ENCODE measurements at regions not wholly inside any gene's neighbourhood (a gene's known extent, or its start where the extent isn't known, plus 50 kb on each side); places are given as distances from the start of the nearest gene placed in this dataset.
A peak's percentile ranks its signal among the peaks of the same experiment; 100 is the strongest.
"Not testable (repeated sequence)": the region's sequence is repeated elsewhere in the genome, so short reads cannot be mapped to it uniquely, and the experiment has no call there.

- WGBS, 3 donors: 28 to 30% (median 28%) methylated on average over 4 of the region's 4 CpGs
- peak; percentile 79 to 86 for DNase-seq
- Histone ChIP-seq H3K4me3 (ENCODE audit: low read depth in 1 of 3, low read length in 3 of 3) (no peak overlapping the region), H3K4me1 (ENCODE audit: control insufficient read depth in 3 of 3, insufficient read depth in 2 of 3, low read depth in 1 of 3, low read length in 2 of 3) (no peaks in the 10 kb centered on the region), H3K27ac (ENCODE audit: low read depth in 1 of 3, low read length in 2 of 3) (no peak overlapping the region), H3K36me3 (ENCODE audit: control insufficient read depth in 3 of 3, insufficient read depth in 2 of 3, low read depth in 1 of 3, low read length in 3 of 3) (no peaks in the 10 kb centered on the region), H3K9me3 (ENCODE audit: control insufficient read depth in 2 of 2, insufficient read depth in 1 of 2, low read depth in 1 of 2, low read length in 1 of 2) (no peaks in the 10 kb centered on the region), H3K27me3 (ENCODE audit: control insufficient read depth in 3 of 3, insufficient read depth in 3 of 3, low read length in 3 of 3) (no peaks in the 10 kb centered on the region)
- FAIRE-seq: no peak
Measured at GRCh38 chr22:34414467-34415440, 494.5 kb upstream of the LARGE1 start.

- no peaks in the 10 kb centered on the region for H3K9me3 ChIP-seq (ENCODE audit: control insufficient read depth in 2 of 2, insufficient read depth in 1 of 2, low read depth in 1 of 2, low read length in 1 of 2)
- H3K36me3 ChIP-seq (ENCODE audit: control insufficient read depth in 3 of 3, insufficient read depth in 2 of 3, low read depth in 1 of 3, low read length in 3 of 3): no peaks in the 10 kb centered on the region
- 35 to 46% (median 43%) methylated on average over 7 of the region's 7 CpGs for WGBS, 3 donors
- no peaks in the 10 kb centered on the region for H3K4me1 ChIP-seq (ENCODE audit: control insufficient read depth in 3 of 3, insufficient read depth in 2 of 3, low read depth in 1 of 3, low read length in 2 of 3)
- no peak overlapping the region for H3K4me3 ChIP-seq (ENCODE audit: low read depth in 1 of 3, low read length in 3 of 3)
- no peak for DNase-seq
- no peak overlapping the region for H3K27ac ChIP-seq (ENCODE audit: low read depth in 1 of 3, low read length in 2 of 3)
- no peak for FAIRE-seq
- H3K27me3 ChIP-seq (ENCODE audit: control insufficient read depth in 3 of 3, insufficient read depth in 3 of 3, low read length in 3 of 3): no peaks in the 10 kb centered on the region
Measured at GRCh38 chr22:34416022-34416860, 496.0 kb upstream of the LARGE1 start.

- not testable (repeated sequence) for H3K27me3 ChIP-seq (ENCODE audit: control insufficient read depth in 3 of 3, insufficient read depth in 3 of 3, low read length in 3 of 3); H3K27ac ChIP-seq (ENCODE audit: low read depth in 1 of 3, low read length in 2 of 3); H3K4me3 ChIP-seq (ENCODE audit: low read depth in 1 of 3, low read length in 3 of 3); H3K36me3 ChIP-seq (ENCODE audit: control insufficient read depth in 3 of 3, insufficient read depth in 2 of 3, low read depth in 1 of 3, low read length in 3 of 3); DNase-seq; H3K9me3 ChIP-seq (ENCODE audit: control insufficient read depth in 2 of 2, insufficient read depth in 1 of 2, low read depth in 1 of 2, low read length in 1 of 2); FAIRE-seq; H3K4me1 ChIP-seq (ENCODE audit: control insufficient read depth in 3 of 3, insufficient read depth in 2 of 3, low read depth in 1 of 3, low read length in 2 of 3)
- 80 to 88% (median 87%) methylated on average over 8 of the region's 8 CpGs for WGBS, 3 donors
Measured at GRCh38 chr22:34422948-34423347, 502.7 kb upstream of the LARGE1 start.

GRCh38 chr22:34427436-34427835 is 507.2 kb upstream of the LARGE1 start:
- no peak for FAIRE-seq
- WGBS, 3 donors: 56 to 74% (median 67%) methylated on average over 4 of the region's 4 CpGs
- no peaks in the 10 kb centered on the region for H3K36me3 ChIP-seq (ENCODE audit: control insufficient read depth in 3 of 3, insufficient read depth in 2 of 3, low read depth in 1 of 3, low read length in 3 of 3)
- H3K27ac ChIP-seq (ENCODE audit: low read depth in 1 of 3, low read length in 2 of 3): no peak overlapping the region
- no peaks in the 10 kb centered on the region for H3K27me3 ChIP-seq (ENCODE audit: control insufficient read depth in 3 of 3, insufficient read depth in 3 of 3, low read length in 3 of 3)
- no peaks in the 10 kb centered on the region for H3K4me1 ChIP-seq (ENCODE audit: control insufficient read depth in 3 of 3, insufficient read depth in 2 of 3, low read depth in 1 of 3, low read length in 2 of 3)
- no peaks in the 10 kb centered on the region for H3K9me3 ChIP-seq (ENCODE audit: control insufficient read depth in 2 of 2, insufficient read depth in 1 of 2, low read depth in 1 of 2, low read length in 1 of 2)
- no peak overlapping the region for H3K4me3 ChIP-seq (ENCODE audit: low read depth in 1 of 3, low read length in 3 of 3)
- no peak for DNase-seq

GRCh38 chr22:34427841-34428240 is 507.6 kb upstream of the LARGE1 start:
- no peak for FAIRE-seq
- Histone ChIP-seq H3K36me3 (ENCODE audit: control insufficient read depth in 3 of 3, insufficient read depth in 2 of 3, low read depth in 1 of 3, low read length in 3 of 3) (no peaks in the 10 kb centered on the region), H3K4me1 (ENCODE audit: control insufficient read depth in 3 of 3, insufficient read depth in 2 of 3, low read depth in 1 of 3, low read length in 2 of 3) (no peaks in the 10 kb centered on the region), H3K9me3 (ENCODE audit: control insufficient read depth in 2 of 2, insufficient read depth in 1 of 2, low read depth in 1 of 2, low read length in 1 of 2) (no peaks in the 10 kb centered on the region), H3K4me3 (ENCODE audit: low read depth in 1 of 3, low read length in 3 of 3) (no peak overlapping the region), H3K27ac (ENCODE audit: low read depth in 1 of 3, low read length in 2 of 3) (no peak overlapping the region), H3K27me3 (ENCODE audit: control insufficient read depth in 3 of 3, insufficient read depth in 3 of 3, low read length in 3 of 3) (no peaks in the 10 kb centered on the region)
- no peak for DNase-seq
- 36 to 66% (median 36%) methylated on average over 1 of the region's 1 CpG for WGBS, 3 donors

GRCh38 chr22:34429314-34429713 is 509.0 kb upstream of the LARGE1 start:
- H3K4me1 ChIP-seq (ENCODE audit: control insufficient read depth in 3 of 3, insufficient read depth in 2 of 3, low read depth in 1 of 3, low read length in 2 of 3): no peaks in the 10 kb centered on the region
- no peaks in the 10 kb centered on the region for H3K9me3 ChIP-seq (ENCODE audit: control insufficient read depth in 2 of 2, insufficient read depth in 1 of 2, low read depth in 1 of 2, low read length in 1 of 2)
- FAIRE-seq: no peak
- no peak overlapping the region for H3K27ac ChIP-seq (ENCODE audit: low read depth in 1 of 3, low read length in 2 of 3)
- WGBS, 3 donors: 77 to 79% (median 78%) methylated on average over 5 of the region's 5 CpGs
- no peak for DNase-seq
- no peaks in the 10 kb centered on the region for H3K36me3 ChIP-seq (ENCODE audit: control insufficient read depth in 3 of 3, insufficient read depth in 2 of 3, low read depth in 1 of 3, low read length in 3 of 3)
- no peaks in the 10 kb centered on the region for H3K27me3 ChIP-seq (ENCODE audit: control insufficient read depth in 3 of 3, insufficient read depth in 3 of 3, low read length in 3 of 3)
- no peak overlapping the region for H3K4me3 ChIP-seq (ENCODE audit: low read depth in 1 of 3, low read length in 3 of 3)

- H3K9me3 ChIP-seq (ENCODE audit: control insufficient read depth in 2 of 2, insufficient read depth in 1 of 2, low read depth in 1 of 2, low read length in 1 of 2): no peaks in the 10 kb centered on the region
- no peak for FAIRE-seq
- no peaks in the 10 kb centered on the region for H3K36me3 ChIP-seq (ENCODE audit: control insufficient read depth in 3 of 3, insufficient read depth in 2 of 3, low read depth in 1 of 3, low read length in 3 of 3)
- H3K27me3 ChIP-seq (ENCODE audit: control insufficient read depth in 3 of 3, insufficient read depth in 3 of 3, low read length in 3 of 3): no peaks in the 10 kb centered on the region
- 51 to 75% (median 58%) methylated on average over 2 of the region's 2 CpGs for WGBS, 3 donors
- no peak overlapping the region for H3K27ac ChIP-seq (ENCODE audit: low read depth in 1 of 3, low read length in 2 of 3)
- no peak overlapping the region for H3K4me3 ChIP-seq (ENCODE audit: low read depth in 1 of 3, low read length in 3 of 3)
- no peaks in the 10 kb centered on the region for H3K4me1 ChIP-seq (ENCODE audit: control insufficient read depth in 3 of 3, insufficient read depth in 2 of 3, low read depth in 1 of 3, low read length in 2 of 3)
- no peak for DNase-seq
Measured at GRCh38 chr22:34430386-34430785, 510.1 kb upstream of the LARGE1 start.

- H3K4me3 ChIP-seq (ENCODE audit: low read depth in 1 of 3, low read length in 3 of 3): no peak overlapping the region
- FAIRE-seq (no peak), DNase-seq (no peak)
- H3K4me1 ChIP-seq (ENCODE audit: control insufficient read depth in 3 of 3, insufficient read depth in 2 of 3, low read depth in 1 of 3, low read length in 2 of 3): no peaks in the 10 kb centered on the region
- no peaks in the 10 kb centered on the region for H3K27me3 ChIP-seq (ENCODE audit: control insufficient read depth in 3 of 3, insufficient read depth in 3 of 3, low read length in 3 of 3)
- no peak overlapping the region for H3K27ac ChIP-seq (ENCODE audit: low read depth in 1 of 3, low read length in 2 of 3)
- H3K36me3 ChIP-seq (ENCODE audit: control insufficient read depth in 3 of 3, insufficient read depth in 2 of 3, low read depth in 1 of 3, low read length in 3 of 3): no peaks in the 10 kb centered on the region
- H3K9me3 ChIP-seq (ENCODE audit: control insufficient read depth in 2 of 2, insufficient read depth in 1 of 2, low read depth in 1 of 2, low read length in 1 of 2): no peaks in the 10 kb centered on the region
Measured at GRCh38 chr22:34434371-34434770, 514.1 kb upstream of the LARGE1 start.
